ENCODE measurements at regions not wholly inside any gene's neighbourhood (a gene's known extent, or its start where the extent isn't known, plus 50 kb on each side); places are given as distances from the start of the nearest gene placed in this dataset.

DNA sequence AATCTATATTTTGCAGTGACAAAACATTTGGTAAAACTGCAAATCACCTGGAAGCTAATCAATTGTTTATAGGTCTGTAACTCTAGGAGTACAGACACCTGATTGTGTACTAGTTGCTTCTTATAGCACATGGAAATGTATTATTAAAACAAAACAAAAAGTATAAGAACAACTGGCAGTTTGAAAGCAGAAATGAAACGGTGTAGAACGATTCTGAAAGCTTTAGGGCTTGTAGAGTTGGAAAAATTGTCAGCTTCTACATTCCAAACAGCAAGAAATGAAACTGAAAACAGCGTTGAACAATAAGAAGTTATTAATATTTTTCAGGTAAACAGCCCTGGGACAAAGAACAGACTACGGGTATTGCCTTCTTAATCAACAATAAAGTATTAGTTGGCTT lies 273.3 kb downstream of the OLFM3 start:
- TF ChIP-seq, protein P1, sequence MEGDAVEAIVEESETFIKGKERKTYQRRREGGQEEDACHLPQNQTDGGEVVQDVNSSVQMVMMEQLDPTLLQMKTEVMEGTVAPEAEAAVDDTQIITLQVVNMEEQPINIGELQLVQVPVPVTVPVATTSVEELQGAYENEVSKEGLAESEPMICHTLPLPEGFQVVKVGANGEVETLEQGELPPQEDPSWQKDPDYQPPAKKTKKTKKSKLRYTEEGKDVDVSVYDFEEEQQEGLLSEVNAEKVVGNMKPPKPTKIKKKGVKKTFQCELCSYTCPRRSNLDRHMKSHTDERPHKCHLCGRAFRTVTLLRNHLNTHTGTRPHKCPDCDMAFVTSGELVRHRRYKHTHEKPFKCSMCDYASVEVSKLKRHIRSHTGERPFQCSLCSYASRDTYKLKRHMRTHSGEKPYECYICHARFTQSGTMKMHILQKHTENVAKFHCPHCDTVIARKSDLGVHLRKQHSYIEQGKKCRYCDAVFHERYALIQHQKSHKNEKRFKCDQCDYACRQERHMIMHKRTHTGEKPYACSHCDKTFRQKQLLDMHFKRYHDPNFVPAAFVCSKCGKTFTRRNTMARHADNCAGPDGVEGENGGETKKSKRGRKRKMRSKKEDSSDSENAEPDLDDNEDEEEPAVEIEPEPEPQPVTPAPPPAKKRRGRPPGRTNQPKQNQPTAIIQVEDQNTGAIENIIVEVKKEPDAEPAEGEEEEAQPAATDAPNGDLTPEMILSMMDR (IDR thresholded peaks at IDR 0.05; ENCODE audit: low read length): no peak
- no peak for TF ChIP-seq EZH2 (IDR thresholded peaks at IDR 0.05; ENCODE audit: borderline replicate concordance, low read length)
